ENCODE measurements at regions not wholly inside any gene's neighbourhood (a gene's known extent, or its start where the extent isn't known, plus 50 kb on each side); places are given as distances from the start of the nearest gene placed in this dataset.

DNA sequence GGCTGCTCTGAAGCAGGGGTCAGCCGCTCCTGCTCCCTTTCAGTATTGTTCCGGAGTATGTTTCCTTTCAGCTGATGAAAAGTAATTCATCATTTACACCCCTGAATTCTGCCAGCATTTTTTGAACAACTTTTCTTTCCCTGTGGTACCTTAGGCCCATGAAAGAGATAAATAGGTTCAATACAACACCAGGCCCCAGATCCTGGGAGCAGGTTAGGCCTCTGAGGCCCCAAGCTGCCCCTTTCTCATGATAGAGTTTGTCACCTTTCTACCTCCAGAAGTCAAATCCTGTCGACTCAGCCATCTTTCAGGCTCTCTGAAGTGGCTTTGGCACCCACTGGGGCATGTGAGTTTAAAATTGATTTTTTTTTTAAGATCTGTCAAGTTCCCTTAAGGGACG is 1415.1 kb upstream of the ZEB2 start:
- TF ChIP-seq, protein P1, sequence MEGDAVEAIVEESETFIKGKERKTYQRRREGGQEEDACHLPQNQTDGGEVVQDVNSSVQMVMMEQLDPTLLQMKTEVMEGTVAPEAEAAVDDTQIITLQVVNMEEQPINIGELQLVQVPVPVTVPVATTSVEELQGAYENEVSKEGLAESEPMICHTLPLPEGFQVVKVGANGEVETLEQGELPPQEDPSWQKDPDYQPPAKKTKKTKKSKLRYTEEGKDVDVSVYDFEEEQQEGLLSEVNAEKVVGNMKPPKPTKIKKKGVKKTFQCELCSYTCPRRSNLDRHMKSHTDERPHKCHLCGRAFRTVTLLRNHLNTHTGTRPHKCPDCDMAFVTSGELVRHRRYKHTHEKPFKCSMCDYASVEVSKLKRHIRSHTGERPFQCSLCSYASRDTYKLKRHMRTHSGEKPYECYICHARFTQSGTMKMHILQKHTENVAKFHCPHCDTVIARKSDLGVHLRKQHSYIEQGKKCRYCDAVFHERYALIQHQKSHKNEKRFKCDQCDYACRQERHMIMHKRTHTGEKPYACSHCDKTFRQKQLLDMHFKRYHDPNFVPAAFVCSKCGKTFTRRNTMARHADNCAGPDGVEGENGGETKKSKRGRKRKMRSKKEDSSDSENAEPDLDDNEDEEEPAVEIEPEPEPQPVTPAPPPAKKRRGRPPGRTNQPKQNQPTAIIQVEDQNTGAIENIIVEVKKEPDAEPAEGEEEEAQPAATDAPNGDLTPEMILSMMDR (IDR thresholded peaks at IDR 0.05), result no peak
- no peak for TF ChIP-seq POLR2A (IDR thresholded peaks at IDR 0.05)

Data from testis (tissue), 2 donors.